ENCODE measurements at regions not wholly inside any gene's neighbourhood (a gene's known extent, or its start where the extent isn't known, plus 50 kb on each side); places are given as distances from the start of the nearest gene placed in this dataset.

DNA sequence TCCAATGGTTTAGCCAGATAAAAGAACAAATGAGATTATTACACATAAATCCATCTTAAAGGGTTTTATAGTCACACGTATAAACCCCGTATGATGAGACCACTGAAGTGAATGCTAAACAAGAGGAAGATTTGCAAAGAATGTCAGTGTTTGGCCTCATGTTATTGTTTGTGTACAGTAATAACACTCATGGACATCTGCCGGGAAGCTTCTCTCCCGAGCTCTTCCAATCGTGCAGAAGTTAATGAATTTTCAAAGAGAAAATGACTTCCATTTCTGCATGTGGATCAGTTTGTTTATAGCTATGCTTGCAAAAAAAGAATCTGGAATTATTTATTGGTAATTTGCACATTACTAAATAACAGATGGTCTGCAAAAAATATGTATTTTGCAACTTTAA, 88.5 kb upstream of the APCDD1 start:
- TF ChIP-seq SMC3 (conservative IDR thresholded peaks at IDR 0.05; ENCODE audit: poor library complexity) (no peak), MXI1 (conservative IDR thresholded peaks at IDR 0.05; ENCODE audit: poor library complexity, severe bottlenecking) (no peak), EP300 (conservative IDR thresholded peaks at IDR 0.05; ENCODE audit: poor library complexity, severe bottlenecking) (no peak), POLR2AphosphoS5 (IDR thresholded peaks at IDR 0.05) (no peak), EZH2 (IDR thresholded peaks at IDR 0.05; ENCODE audit: borderline replicate concordance, insufficient read depth, low read length, poor library complexity, severe bottlenecking) (no peak)
- TF ChIP-seq, protein P1, sequence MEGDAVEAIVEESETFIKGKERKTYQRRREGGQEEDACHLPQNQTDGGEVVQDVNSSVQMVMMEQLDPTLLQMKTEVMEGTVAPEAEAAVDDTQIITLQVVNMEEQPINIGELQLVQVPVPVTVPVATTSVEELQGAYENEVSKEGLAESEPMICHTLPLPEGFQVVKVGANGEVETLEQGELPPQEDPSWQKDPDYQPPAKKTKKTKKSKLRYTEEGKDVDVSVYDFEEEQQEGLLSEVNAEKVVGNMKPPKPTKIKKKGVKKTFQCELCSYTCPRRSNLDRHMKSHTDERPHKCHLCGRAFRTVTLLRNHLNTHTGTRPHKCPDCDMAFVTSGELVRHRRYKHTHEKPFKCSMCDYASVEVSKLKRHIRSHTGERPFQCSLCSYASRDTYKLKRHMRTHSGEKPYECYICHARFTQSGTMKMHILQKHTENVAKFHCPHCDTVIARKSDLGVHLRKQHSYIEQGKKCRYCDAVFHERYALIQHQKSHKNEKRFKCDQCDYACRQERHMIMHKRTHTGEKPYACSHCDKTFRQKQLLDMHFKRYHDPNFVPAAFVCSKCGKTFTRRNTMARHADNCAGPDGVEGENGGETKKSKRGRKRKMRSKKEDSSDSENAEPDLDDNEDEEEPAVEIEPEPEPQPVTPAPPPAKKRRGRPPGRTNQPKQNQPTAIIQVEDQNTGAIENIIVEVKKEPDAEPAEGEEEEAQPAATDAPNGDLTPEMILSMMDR (IDR thresholded peaks at IDR 0.05; ENCODE audit: poor library complexity, severe bottlenecking) = no peak
